HL-60 (cell line): ENCODE measurements at regions not wholly inside any gene's neighbourhood (a gene's known extent, or its start where the extent isn't known, plus 50 kb on each side); places are given as distances from the start of the nearest gene placed in this dataset.

Source experiments
- DNase-seq, 2 experiments: peaks; one replicate each; pipeline ENCODE4 v3.0.0-alpha.2; 2010 to 2020; ENCODE audit warnings: low read depth in 1 of 2, low spot score in 1 of 2
- H3K27ac ChIP-seq: fragments of 250-450 bp; sonication (Bioruptor Pico); replicated peaks from 2 replicates; pipeline ENCODE4 v1.5.1; 2020; ENCODE audit warnings: mild to moderate bottlenecking, moderate library complexity
- H3K27me3 ChIP-seq: fragments of 250-450 bp; sonication (Bioruptor Pico); 2 replicates; pipeline ENCODE4 v1.5.1; 2021; ENCODE audit warnings: mild to moderate bottlenecking, moderate library complexity; ENCODE audit not compliant: insufficient read depth, poor library complexity, severe bottlenecking
- H3K4me3 ChIP-seq: replicated peaks from 2 replicates; pipeline ENCODE4 v1.5.1; 2011; ENCODE audit warnings: mild to moderate bottlenecking, control low read depth, low read length; ENCODE audit not compliant: insufficient read depth
- GABPA ChIP-seq: IDR thresholded peaks from 2 replicates; pipeline ENCODE4 v1.6.1; 2012; ENCODE audit warnings: low read depth
- POLR2AphosphoS5 ChIP-seq: IDR thresholded peaks from 2 replicates; pipeline ENCODE4 v1.6.1; 2012; ENCODE audit warnings: low read depth
- SPI1 ChIP-seq: IDR thresholded peaks from 2 replicates; pipeline ENCODE4 v1.6.1; 2012; ENCODE audit warnings: low read depth, mild to moderate bottlenecking, borderline replicate concordance
- TF ChIP-seq, protein P1 (sequence below): IDR thresholded peaks from 2 replicates; pipeline ENCODE4 v1.6.1; 2012; ENCODE audit warnings: low read depth; ENCODE audit not compliant: insufficient replicate concordance
- TF ChIP-seq, protein P2 (sequence below): IDR thresholded peaks from one replicate; pipeline ENCODE4 v1.5.1; 2011; ENCODE audit warnings: low read length, control low read depth, inconsistent platforms; ENCODE audit not compliant: insufficient read depth

DNA sequence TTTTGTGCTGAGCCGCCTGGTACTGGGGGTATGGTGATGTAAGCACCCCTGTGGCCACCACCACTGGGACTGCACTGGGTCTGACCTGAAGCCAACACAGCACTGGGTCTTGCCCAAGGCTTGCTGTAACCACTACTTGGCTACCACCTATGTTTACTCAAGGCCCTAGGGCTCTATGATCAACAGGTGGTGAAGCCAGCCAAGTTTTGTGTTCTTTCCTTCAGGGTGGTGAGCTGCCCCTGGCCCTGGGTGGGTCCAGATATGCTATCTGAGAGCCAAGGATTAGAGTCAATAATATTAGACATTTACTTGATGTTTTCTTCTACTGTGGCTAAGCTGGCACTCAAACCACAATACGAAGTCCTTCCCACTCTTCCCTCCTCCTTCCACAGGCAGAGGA, 55.1 kb upstream of the PAGE4 start:
- TF ChIP-seq, protein P1, sequence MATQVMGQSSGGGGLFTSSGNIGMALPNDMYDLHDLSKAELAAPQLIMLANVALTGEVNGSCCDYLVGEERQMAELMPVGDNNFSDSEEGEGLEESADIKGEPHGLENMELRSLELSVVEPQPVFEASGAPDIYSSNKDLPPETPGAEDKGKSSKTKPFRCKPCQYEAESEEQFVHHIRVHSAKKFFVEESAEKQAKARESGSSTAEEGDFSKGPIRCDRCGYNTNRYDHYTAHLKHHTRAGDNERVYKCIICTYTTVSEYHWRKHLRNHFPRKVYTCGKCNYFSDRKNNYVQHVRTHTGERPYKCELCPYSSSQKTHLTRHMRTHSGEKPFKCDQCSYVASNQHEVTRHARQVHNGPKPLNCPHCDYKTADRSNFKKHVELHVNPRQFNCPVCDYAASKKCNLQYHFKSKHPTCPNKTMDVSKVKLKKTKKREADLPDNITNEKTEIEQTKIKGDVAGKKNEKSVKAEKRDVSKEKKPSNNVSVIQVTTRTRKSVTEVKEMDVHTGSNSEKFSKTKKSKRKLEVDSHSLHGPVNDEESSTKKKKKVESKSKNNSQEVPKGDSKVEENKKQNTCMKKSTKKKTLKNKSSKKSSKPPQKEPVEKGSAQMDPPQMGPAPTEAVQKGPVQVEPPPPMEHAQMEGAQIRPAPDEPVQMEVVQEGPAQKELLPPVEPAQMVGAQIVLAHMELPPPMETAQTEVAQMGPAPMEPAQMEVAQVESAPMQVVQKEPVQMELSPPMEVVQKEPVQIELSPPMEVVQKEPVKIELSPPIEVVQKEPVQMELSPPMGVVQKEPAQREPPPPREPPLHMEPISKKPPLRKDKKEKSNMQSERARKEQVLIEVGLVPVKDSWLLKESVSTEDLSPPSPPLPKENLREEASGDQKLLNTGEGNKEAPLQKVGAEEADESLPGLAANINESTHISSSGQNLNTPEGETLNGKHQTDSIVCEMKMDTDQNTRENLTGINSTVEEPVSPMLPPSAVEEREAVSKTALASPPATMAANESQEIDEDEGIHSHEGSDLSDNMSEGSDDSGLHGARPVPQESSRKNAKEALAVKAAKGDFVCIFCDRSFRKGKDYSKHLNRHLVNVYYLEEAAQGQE: no peak
- TF ChIP-seq POLR2AphosphoS5 (no peak), SPI1 (no peak), GABPA (no peak)
- TF ChIP-seq, protein P2, sequence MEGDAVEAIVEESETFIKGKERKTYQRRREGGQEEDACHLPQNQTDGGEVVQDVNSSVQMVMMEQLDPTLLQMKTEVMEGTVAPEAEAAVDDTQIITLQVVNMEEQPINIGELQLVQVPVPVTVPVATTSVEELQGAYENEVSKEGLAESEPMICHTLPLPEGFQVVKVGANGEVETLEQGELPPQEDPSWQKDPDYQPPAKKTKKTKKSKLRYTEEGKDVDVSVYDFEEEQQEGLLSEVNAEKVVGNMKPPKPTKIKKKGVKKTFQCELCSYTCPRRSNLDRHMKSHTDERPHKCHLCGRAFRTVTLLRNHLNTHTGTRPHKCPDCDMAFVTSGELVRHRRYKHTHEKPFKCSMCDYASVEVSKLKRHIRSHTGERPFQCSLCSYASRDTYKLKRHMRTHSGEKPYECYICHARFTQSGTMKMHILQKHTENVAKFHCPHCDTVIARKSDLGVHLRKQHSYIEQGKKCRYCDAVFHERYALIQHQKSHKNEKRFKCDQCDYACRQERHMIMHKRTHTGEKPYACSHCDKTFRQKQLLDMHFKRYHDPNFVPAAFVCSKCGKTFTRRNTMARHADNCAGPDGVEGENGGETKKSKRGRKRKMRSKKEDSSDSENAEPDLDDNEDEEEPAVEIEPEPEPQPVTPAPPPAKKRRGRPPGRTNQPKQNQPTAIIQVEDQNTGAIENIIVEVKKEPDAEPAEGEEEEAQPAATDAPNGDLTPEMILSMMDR: no peak
- Histone ChIP-seq H3K27me3 (no peaks in the 10 kb centered on the region), H3K4me3 (no peak overlapping the region), H3K27ac (no peak overlapping the region)
- DNase-seq: no peak

DNA sequence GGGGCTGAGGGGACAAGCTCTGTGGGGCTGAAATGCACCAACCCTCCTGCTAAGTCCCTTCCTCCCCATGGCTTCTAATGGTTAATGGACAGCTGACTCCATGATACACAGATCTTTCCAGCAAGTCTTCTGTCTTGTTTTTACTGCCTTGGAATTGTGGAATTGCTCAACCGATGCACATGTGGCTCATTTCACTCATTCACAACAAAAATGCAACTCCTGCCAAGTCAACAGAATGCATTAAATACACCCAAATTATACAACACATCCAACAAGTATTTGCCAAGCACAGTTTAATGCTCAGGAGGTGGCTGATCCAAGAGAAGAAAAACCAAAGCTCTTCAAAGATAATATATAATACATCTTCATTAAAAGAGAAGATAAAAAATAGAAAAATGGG, 61.9 kb upstream of the PAGE4 start:
- Histone ChIP-seq H3K27me3 (no peaks in the 10 kb centered on the region), H3K4me3 (no peak overlapping the region), H3K27ac (no peak overlapping the region)
- DNase-seq: no peak
- no peak for TF ChIP-seq GABPA
- TF ChIP-seq, protein P1: no peak
- TF ChIP-seq, protein P2: no peak
- TF ChIP-seq SPI1: no peak
- no peak for TF ChIP-seq POLR2AphosphoS5

DNA sequence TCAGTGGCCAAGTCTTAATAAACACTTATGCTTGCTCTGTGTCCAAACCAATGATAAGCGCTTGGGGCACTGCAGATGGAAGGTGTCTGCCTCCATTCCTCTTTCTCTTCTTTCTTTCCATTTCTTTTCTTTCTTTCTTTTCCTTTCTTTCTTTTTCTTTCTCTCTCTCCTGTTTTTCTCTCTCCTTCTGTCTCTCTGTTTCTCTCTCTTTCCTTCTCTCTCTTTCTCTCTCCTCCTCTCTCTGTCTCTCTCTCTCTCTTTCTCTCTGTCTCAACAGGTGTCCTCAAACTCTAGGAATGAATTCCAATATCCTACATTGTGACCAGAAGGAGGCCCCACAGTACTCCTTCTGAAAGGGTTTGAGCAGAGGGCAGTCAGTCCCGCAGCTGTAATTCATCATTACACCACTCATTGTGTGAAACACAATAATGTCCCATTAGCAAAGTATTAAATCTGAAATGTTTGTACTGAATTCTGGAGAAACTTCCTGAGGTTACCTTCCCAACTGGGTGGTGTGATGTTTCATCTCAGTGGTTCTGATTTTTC, 66.5 kb upstream of the PAGE1 start:
- no peaks in the 10 kb centered on the region for H3K27me3 ChIP-seq
- TF ChIP-seq POLR2AphosphoS5 (no peak), GABPA (no peak), SPI1 (no peak)
- TF ChIP-seq, protein P2: no peak
- TF ChIP-seq, protein P1: no peak
- DNase-seq: no peak
- no peak overlapping the region for H3K27ac ChIP-seq
- no peak overlapping the region for H3K4me3 ChIP-seq
